Liver (tissue), 8 donors: ENCODE measurements at regions not wholly inside any gene's neighbourhood (a gene's known extent, or its start where the extent isn't known, plus 50 kb on each side); places are given as distances from the start of the nearest gene placed in this dataset.

Experiments used
- DNase-seq: peaks from one replicate; pipeline ENCODE4 v3.0.0-alpha.2; 2017; ENCODE audit warnings: low spot score
- H3K27ac ChIP-seq, 2 donors: one replicate each; pipeline ENCODE4 v1.7.0; 2013; ENCODE audit warnings: inconsistent platforms in 2 of 2, low read length in 2 of 2, control low read depth in 1 of 2, low read depth in 1 of 2, mild to moderate bottlenecking in 1 of 2
- H3K27me3 ChIP-seq, 4 donors: one replicate each; pipeline versions ENCODE4 v1.6.1 to v1.7.0; 2013; ENCODE audit warnings: low read length in 3 of 4, inconsistent platforms in 1 of 4, mild to moderate bottlenecking in 1 of 4, moderate library complexity in 1 of 4; ENCODE audit not compliant: control insufficient read depth in 4 of 4, insufficient read depth in 4 of 4
- H3K36me3 ChIP-seq, 4 donors: one replicate each; pipeline versions ENCODE4 v1.6.1 to v1.7.0; 2013; ENCODE audit warnings: low read length in 3 of 4, mild to moderate bottlenecking in 3 of 4, low read depth in 1 of 4, moderate library complexity in 1 of 4; ENCODE audit not compliant: control insufficient read depth in 4 of 4, insufficient read depth in 3 of 4
- H3K4me1 ChIP-seq, 4 donors: one replicate each; pipeline versions ENCODE4 v1.6.1 to v1.7.0; 2013; ENCODE audit warnings: low read length in 3 of 4, mild to moderate bottlenecking in 3 of 4, moderate library complexity in 1 of 4; ENCODE audit not compliant: control insufficient read depth in 4 of 4, insufficient read depth in 4 of 4
- H3K4me3 ChIP-seq, 3 donors: one replicate each; pipeline versions ENCODE4 v1.6.1 to v1.7.0; 2013; ENCODE audit warnings: low read length in 3 of 3, control low read depth in 1 of 3, low read depth in 1 of 3, mild to moderate bottlenecking in 1 of 3
- H3K9ac ChIP-seq, 2 donors: one replicate each; pipeline ENCODE4 v1.7.0; 2013; ENCODE audit warnings: low read length in 2 of 2, mild to moderate bottlenecking in 2 of 2, moderate library complexity in 2 of 2, control low read depth in 1 of 2, low read depth in 1 of 2
- H3K9me3 ChIP-seq, 4 donors: one replicate each; pipeline versions ENCODE4 v1.6.1 to v1.7.0; 2013; ENCODE audit warnings: low read length in 3 of 4; ENCODE audit not compliant: control insufficient read depth in 4 of 4
- ATF3 ChIP-seq: IDR thresholded peaks from 2 replicates; pipeline ENCODE4 v1.6.1; 2016; ENCODE audit warnings: antibody characterized with exemption
- CTCF ChIP-seq: fragments of 150-350 bp; IDR thresholded peaks from 2 replicates; pipeline ENCODE4 v1.5.1; 2017; ENCODE audit warnings: improper control_type of control experiment, low read depth, low read length; ENCODE audit not compliant: missing input control
- EGR1 ChIP-seq, 2 donors: IDR thresholded peaks; 2 replicates each; pipeline ENCODE4 v1.6.1; 2016 to 2018; ENCODE audit warnings: antibody characterized with exemption in 2 of 2, low read depth in 2 of 2
- FOXA1 ChIP-seq: IDR thresholded peaks from 2 replicates; pipeline ENCODE4 v1.6.1; 2016; ENCODE audit warnings: antibody characterized with exemption
- FOXA2 ChIP-seq: IDR thresholded peaks from 2 replicates; pipeline ENCODE4 v1.6.1; 2016; ENCODE audit warnings: antibody characterized with exemption
- GABPA ChIP-seq, 2 donors: IDR thresholded peaks in 1 of 2; conservative IDR thresholded peaks in 1 of 2; 2 replicates each; pipeline ENCODE4 v1.6.1; 2016; ENCODE audit warnings: antibody characterized with exemption in 2 of 2, mild to moderate bottlenecking in 1 of 2, moderate library complexity in 1 of 2
- HNF4A ChIP-seq, 2 donors: conservative IDR thresholded peaks; 2 replicates each; pipeline ENCODE4 v1.6.1; 2016; ENCODE audit warnings: antibody characterized with exemption in 2 of 2, mild to moderate bottlenecking in 2 of 2
- HNF4G ChIP-seq: IDR thresholded peaks from 2 replicates; pipeline ENCODE4 v1.6.1; 2016; ENCODE audit warnings: antibody characterized with exemption
- JUND ChIP-seq, 2 donors: IDR thresholded peaks; 2 replicates each; pipeline ENCODE4 v1.6.1; 2016; ENCODE audit warnings: antibody characterized with exemption in 2 of 2
- MAX ChIP-seq: IDR thresholded peaks from 2 replicates; pipeline ENCODE4 v1.6.1; 2016; ENCODE audit warnings: antibody characterized with exemption
- NR2F2 ChIP-seq: IDR thresholded peaks from 2 replicates; pipeline ENCODE4 v1.6.1; 2016; ENCODE audit warnings: antibody characterized with exemption
- RAD21 ChIP-seq, 2 donors: IDR thresholded peaks; 2 replicates each; pipeline ENCODE4 v1.6.1; 2016; ENCODE audit warnings: antibody characterized with exemption in 2 of 2, mild to moderate bottlenecking in 2 of 2
- REST ChIP-seq: IDR thresholded peaks from 2 replicates; pipeline ENCODE4 v1.6.1; 2016; ENCODE audit warnings: antibody characterized with exemption, mild to moderate bottlenecking
- RXRA ChIP-seq, 2 donors: IDR thresholded peaks; 2 replicates each; pipeline ENCODE4 v1.6.1; 2017 to 2018; ENCODE audit warnings: antibody characterized with exemption in 2 of 2, mild to moderate bottlenecking in 1 of 2
- SP1 ChIP-seq: IDR thresholded peaks from 2 replicates; pipeline ENCODE4 v1.6.1; 2018; ENCODE audit warnings: antibody characterized with exemption, mild to moderate bottlenecking
- TAF1 ChIP-seq: conservative IDR thresholded peaks from 2 replicates; pipeline ENCODE4 v1.6.1; 2016; ENCODE audit warnings: antibody characterized with exemption, mild to moderate bottlenecking
- YY1 ChIP-seq: IDR thresholded peaks from 2 replicates; pipeline ENCODE4 v1.6.1; 2016; ENCODE audit warnings: antibody characterized with exemption, mild to moderate bottlenecking
- ZBTB33 ChIP-seq: IDR thresholded peaks from 2 replicates; pipeline ENCODE4 v1.6.1; 2016; ENCODE audit warnings: antibody characterized with exemption
- WGBS: extraction: QIAGEN DNeasy Blood & Tissue Kit; methylation state at CpG from one replicate; pipeline ENCODE4 v1.1.7; 2013; 5-methylcytosine and 5-hydroxymethylcytosine counted together
- donor health status: healthy.
- donor health status: healthy.
- donor health status: healthy.
- donor health status: healthy.
- donor health status: healthy.

- no peaks in the 10 kb centered on the region for H3K4me1 ChIP-seq
- H3K9ac ChIP-seq = no peak overlapping the region
- TF ChIP-seq RAD21 (IDR thresholded peaks at IDR 0.05) (no peak), YY1 (no peak), EGR1 (IDR thresholded peaks at IDR 0.05; ENCODE audit: low read depth in 2 of 2) (no peak), HNF4G (no peak), NR2F2 (no peak), TAF1 (no peak), JUND (IDR thresholded peaks at IDR 0.05) (no peak), MAX (no peak), RXRA (IDR thresholded peaks at IDR 0.05) (no peak), GABPA (IDR thresholded peaks at IDR 0.05 in 1 of 2, conservative IDR thresholded peaks at IDR 0.05 in 1 of 2) (no peak), FOXA1 (no peak), REST (no peak), ATF3 (no peak), ZBTB33 (no peak), SP1 (no peak), FOXA2 (no peak), HNF4A (conservative IDR thresholded peaks at IDR 0.05) (no peak)
- no peaks in the 10 kb centered on the region for H3K36me3 ChIP-seq
- no peak for DNase-seq
- H3K27ac ChIP-seq = no peak overlapping the region
- H3K9me3 ChIP-seq = no peaks in the 10 kb centered on the region
- H3K27me3 ChIP-seq = no peaks in the 10 kb centered on the region
- no peak overlapping the region for H3K4me3 ChIP-seq
- WGBS = 77% methylated on average over 9 of the region's 9 CpGs
Measured at GRCh38 chr13:50236898-50237318, 221.7 kb downstream of the KCNRG start.

- Histone ChIP-seq H3K27me3 (no peaks in the 10 kb centered on the region), H3K4me3 (no peak overlapping the region), H3K4me1 (no peaks in the 10 kb centered on the region), H3K9me3 (no peaks in the 10 kb centered on the region), H3K36me3 (no peaks in the 10 kb centered on the region), H3K27ac (no peak overlapping the region), H3K9ac (no peak overlapping the region)
- WGBS = 96% methylated on average over 1 of the region's 1 CpG
- no peak for DNase-seq
- TF ChIP-seq JUND (IDR thresholded peaks at IDR 0.05) (no peak), GABPA (IDR thresholded peaks at IDR 0.05 in 1 of 2, conservative IDR thresholded peaks at IDR 0.05 in 1 of 2) (no peak), RAD21 (IDR thresholded peaks at IDR 0.05) (no peak), RXRA (IDR thresholded peaks at IDR 0.05) (no peak), YY1 (no peak), MAX (no peak), CTCF (no peak), REST (no peak), HNF4A (conservative IDR thresholded peaks at IDR 0.05) (no peak), HNF4G (no peak), ZBTB33 (no peak), ATF3 (no peak)
Measured at GRCh38 chr13:50238922-50239321, 223.7 kb downstream of the KCNRG start.
